ENCODE measurements at regions not wholly inside any gene's neighbourhood (a gene's known extent, or its start where the extent isn't known, plus 50 kb on each side); places are given as distances from the start of the nearest gene placed in this dataset.

GRCh38 chr11:92675303-92675702 lies 294.1 kb upstream of the MTNR1B start:
- no peak for DNase-seq

GRCh38 chr11:92675810-92676209 lies 293.6 kb upstream of the MTNR1B start:
- DNase-seq: no peak

- no peak for DNase-seq
Observed at GRCh38 chr11:92678008-92678611, 291.3 kb upstream of the MTNR1B start.

- DNase-seq: no peak
Observed at GRCh38 chr11:92681586-92681985, 287.9 kb upstream of the MTNR1B start.

GRCh38 chr11:92682136-92682535 lies 287.3 kb upstream of the MTNR1B start:
- DNase-seq: no peak

- DNase-seq: no peak
Observed at GRCh38 chr11:92682952-92683351, 286.5 kb upstream of the MTNR1B start.

GRCh38 chr11:92685049-92685448 lies 284.4 kb upstream of the MTNR1B start:
- no peak for DNase-seq

GRCh38 chr11:92687724-92688123 lies 281.7 kb upstream of the MTNR1B start:
- no peak for DNase-seq

- DNase-seq: no peak
Observed at GRCh38 chr11:92688416-92688815, 281.0 kb upstream of the MTNR1B start.

- no peak for DNase-seq
Observed at GRCh38 chr11:92692826-92693546, 276.5 kb upstream of the MTNR1B start.

GRCh38 chr11:92696076-92696475 lies 273.4 kb upstream of the MTNR1B start:
- DNase-seq: no peak

GRCh38 chr11:92697461-92698312 lies 271.8 kb upstream of the MTNR1B start:
- no peak for DNase-seq

- no peak for DNase-seq
Observed at GRCh38 chr11:92698742-92699141, 270.7 kb upstream of the MTNR1B start.

- no peak for DNase-seq
Observed at GRCh38 chr11:92702037-92702804, 267.2 kb upstream of the MTNR1B start.

- DNase-seq: no peak
Observed at GRCh38 chr11:92702805-92703448, 266.5 kb upstream of the MTNR1B start.

GRCh38 chr11:92703449-92703830 lies 266.0 kb upstream of the MTNR1B start:
- DNase-seq: no peak

GRCh38 chr11:92707173-92707619 lies 262.3 kb upstream of the MTNR1B start:
- peak; percentile 86 for DNase-seq

- no peak for DNase-seq
Observed at GRCh38 chr11:92707665-92708064, 261.8 kb upstream of the MTNR1B start.

- no peak for DNase-seq
Observed at GRCh38 chr11:92709329-92709728, 260.1 kb upstream of the MTNR1B start.

GRCh38 chr11:92711926-92712325 lies 257.5 kb upstream of the MTNR1B start:
- no peak for DNase-seq

- DNase-seq: no peak
Observed at GRCh38 chr11:92714111-92714510, 255.3 kb upstream of the MTNR1B start.

GRCh38 chr11:92717240-92717639 lies 252.2 kb upstream of the MTNR1B start:
- DNase-seq: no peak

GRCh38 chr11:92720385-92720784 lies 249.1 kb upstream of the MTNR1B start:
- no peak for DNase-seq

Data from NCI-H2107 (cell line).